K562 (cell line): ENCODE measurements at regions not wholly inside any gene's neighbourhood (a gene's known extent, or its start where the extent isn't known, plus 50 kb on each side); places are given as distances from the start of the nearest gene placed in this dataset.

Experiments used
- ATAC-seq: fragments of 200-7000 bp; cut with Tn5 transposase; 3 replicates; pipeline ENCODE4 v1.9.1; 2020; ENCODE audit warnings: moderate library complexity
- BruUV-seq: library from RNA; stranded (reverse); fragments of 400-500 nt; replicated peaks from 2 replicates; lab custom pipeline; 2021; lab: Mats Ljungman, UMichigan
- CTCF ChIA-PET: fragments of 300-600 bp; formaldehyde crosslinking; extraction: SDS; loops from one replicate; lab custom pipeline; 2021; ENCODE audit warnings: low intra/inter-chr PET ratio; lab: Yijun Ruan, JAX
- POLR2A ChIA-PET: fragments of 300-600, 350-650 bp; sonication (Branson Sonifier 250); formaldehyde crosslinking; extraction: SDS; loops from one replicate; lab custom pipeline; 2021; ENCODE audit warnings: antibody characterized with exemption, inconsistent platforms; lab: Yijun Ruan, JAX
- DNase-seq, 4 experiments: peaks; one replicate each; pipeline versions ENCODE4 v3.0.0 to v3.0.0-alpha.2; 2011 to 2018; ENCODE audit warnings: low spot score in 3 of 4, mixed read lengths in 3 of 4; ENCODE audit errors: extremely low read depth in 1 of 4
- FAIRE-seq: peaks from 2 replicates; lab custom pipeline; 2011; peaks lifted over from hg19 to GRCh38; lab: Jason Lieb, UNC
- H2AFZ ChIP-seq: 2 replicates; pipeline ENCODE4 v1.6.0; 2011; ENCODE audit warnings: low read depth, low read length, control low read depth, inconsistent platforms
- H3K27ac ChIP-seq: fragments of 200-600 bp; 3 replicates; pipeline ENCODE4 v1.8.0; 2011; ENCODE audit warnings: low read depth, mild to moderate bottlenecking, control low read depth, inconsistent platforms, low read length, moderate library complexity, mixed read lengths; ENCODE audit errors: extremely low read depth
- H3K27me3 ChIP-seq, 2 experiments: fragments of 300-600 bp in 1 of 2; 2 replicates in 1 of 2; 3 replicates in 1 of 2; pipeline versions ENCODE4 v1.6.0 to v1.8.0; 2011; ENCODE audit warnings: inconsistent platforms in 2 of 2, low read length in 2 of 2, mild to moderate bottlenecking in 1 of 2, mixed read lengths in 1 of 2, moderate library complexity in 1 of 2; ENCODE audit not compliant: control insufficient read depth in 2 of 2, insufficient read depth in 2 of 2
- H3K36me3 ChIP-seq: fragments of 300-600 bp; 3 replicates; pipeline ENCODE4 v1.8.0; 2011; ENCODE audit warnings: mild to moderate bottlenecking, low read length, inconsistent platforms; ENCODE audit not compliant: control insufficient read depth, insufficient read depth
- H3K4me1 ChIP-seq, 2 experiments: fragments of 200-600 bp in 1 of 2; replicated peaks in 1 of 2; 2 replicates in 1 of 2; 3 replicates in 1 of 2; pipeline versions ENCODE4 v1.5.1 to v1.8.0; 2011; ENCODE audit warnings: inconsistent platforms in 2 of 2, low read length in 2 of 2, mild to moderate bottlenecking in 1 of 2, mixed read lengths in 1 of 2, moderate library complexity in 1 of 2; ENCODE audit not compliant: control insufficient read depth in 2 of 2, insufficient read depth in 2 of 2
- H3K4me2 ChIP-seq: 2 replicates; pipeline ENCODE4 v1.6.1; 2011; ENCODE audit warnings: low read length, control low read depth, inconsistent platforms, mixed read lengths; ENCODE audit not compliant: insufficient read depth
- H3K4me3 ChIP-seq: fragments of 200-600 bp; sonication (generic), shearing (Covaris generic); 2 replicates; pipeline ENCODE4 v1.5.1; 2016; ENCODE audit warnings: control low read depth, inconsistent platforms
- H3K79me2 ChIP-seq: fragments of 200-600 bp; 3 replicates; pipeline ENCODE4 v1.8.0; 2011; ENCODE audit warnings: low read length, inconsistent platforms; ENCODE audit not compliant: control insufficient read depth, insufficient read depth
- H3K9ac ChIP-seq, 2 experiments: 2 replicates each; pipeline versions ENCODE4 v1.6.0 to v1.6.1; 2011; ENCODE audit warnings: low read depth in 2 of 2, low read length in 2 of 2, control low read depth in 1 of 2, inconsistent platforms in 1 of 2, mild to moderate bottlenecking in 1 of 2, mixed read lengths in 1 of 2; ENCODE audit not compliant: insufficient read depth in 1 of 2
- H3K9me1 ChIP-seq: one replicate; pipeline ENCODE4 v1.6.0; 2011; ENCODE audit warnings: inconsistent platforms, mild to moderate bottlenecking, low read length, moderate library complexity; ENCODE audit not compliant: control insufficient read depth, insufficient read depth
- H3K9me3 ChIP-seq: replicated peaks from 2 replicates; pipeline ENCODE4 v1.5.1; 2011; ENCODE audit warnings: low read depth, low read length, inconsistent platforms; ENCODE audit not compliant: control insufficient read depth, insufficient read depth
- H4K20me1 ChIP-seq: replicated peaks from 2 replicates; pipeline ENCODE4 v1.6.1; 2011; ENCODE audit warnings: low read length, inconsistent platforms, mixed read lengths; ENCODE audit not compliant: control insufficient read depth, insufficient read depth
- ARID2 ChIP-seq: fragments of 450-650 bp; IDR thresholded peaks from 2 replicates; pipeline ENCODE4 v1.6.1; 2017; ENCODE audit warnings: antibody characterized with exemption, mild to moderate bottlenecking
- BCLAF1 ChIP-seq, 2 experiments: fragments of 450-650 bp in 1 of 2; IDR thresholded peaks; 2 replicates each; pipeline ENCODE4 v1.6.1; 2011 to 2017; ENCODE audit warnings: low read depth in 2 of 2, antibody characterized with exemption in 1 of 2, borderline replicate concordance in 1 of 2, low read length in 1 of 2, mild to moderate bottlenecking in 1 of 2, mixed read lengths in 1 of 2; ENCODE audit not compliant: control insufficient read depth in 1 of 2
- HOXB6 ChIP-seq: fragments of 250-450 bp; sonication (Bioruptor Pico); IDR thresholded peaks from 2 replicates; pipeline ENCODE4 v1.5.1; 2022; ENCODE audit warnings: mild to moderate bottlenecking, borderline replicate concordance
- L3MBTL2 ChIP-seq: fragments of 450-650 bp; IDR thresholded peaks from 2 replicates; pipeline ENCODE4 v1.6.1; 2016; ENCODE audit warnings: mild to moderate bottlenecking, moderate library complexity
- MTF1 ChIP-seq: fragments of 250-450 bp; sonication (Bioruptor Pico); IDR thresholded peaks from 2 replicates; pipeline ENCODE4 v1.9.0; 2021; ENCODE audit warnings: moderate library complexity, mild to moderate bottlenecking, inconsistent platforms, borderline replicate concordance
- ZFP30 ChIP-seq: fragments of 250-450 bp; sonication (Bioruptor Pico); IDR thresholded peaks from 2 replicates; pipeline ENCODE4 v1.8.0; 2022; ENCODE audit warnings: moderate library complexity, mild to moderate bottlenecking, inconsistent platforms, borderline replicate concordance
- ZNF586 ChIP-seq: fragments of 450-650 bp; formaldehyde crosslinking; conservative IDR thresholded peaks from 2 replicates; pipeline ENCODE4 v1.4.0; 2020; ENCODE audit warnings: mild to moderate bottlenecking, moderate library complexity
- WGBS: fragments of 100-300 bp; shearing (Covaris generic); methylation state at CpG from one replicate; pipeline ENCODE4 v1.1.6; 2016; ENCODE audit warnings: low coverage, mixed read lengths; ENCODE audit not compliant: insufficient coverage; ENCODE audit errors: missing lambda C conversion rate; 5-methylcytosine and 5-hydroxymethylcytosine counted together
- in situ Hi-C: fragments of 300-500 bp; cut with MboI; formaldehyde crosslinking; loops from 4 replicates; pipeline ENCODE4 v1.15.0; 2018; ENCODE audit warnings: inconsistent platforms, mixed read lengths
- intact Hi-C: fragments of 100-400 bp; cut with micrococcal nuclease; formaldehyde crosslinking; loops from 2 replicates; pipeline ENCODE4 v1.14.2; 2022
- TF ChIP-seq, protein P1 (sequence below): IDR thresholded peaks from 2 replicates; pipeline ENCODE4 v1.6.1; 2011; ENCODE audit warnings: borderline replicate concordance, low read depth, mild to moderate bottlenecking, moderate library complexity, low read length; ENCODE audit not compliant: insufficient read depth, poor library complexity, severe bottlenecking

DNA sequence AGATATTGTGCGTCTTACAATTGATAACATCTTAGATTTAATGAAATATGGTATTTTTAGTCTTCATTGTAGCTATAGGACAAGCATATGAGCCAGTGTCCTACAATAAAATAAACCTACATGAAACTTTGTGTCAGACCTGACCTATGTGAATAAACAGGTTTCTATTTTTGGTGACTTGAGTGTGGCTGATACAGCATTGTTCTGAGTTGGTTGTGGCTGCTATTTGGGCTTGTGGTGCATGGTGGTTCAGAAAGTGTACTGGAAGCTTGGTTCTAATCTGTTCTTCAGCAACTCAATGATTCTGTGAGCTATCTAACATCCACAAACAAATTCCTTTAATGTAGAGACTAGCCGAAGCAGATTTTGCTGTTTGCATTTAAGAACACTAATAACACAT is 64.9 kb upstream of the MAP2 start:
- H3K4me1 ChIP-seq, result no peaks in the 10 kb centered on the region
- no peaks in the 10 kb centered on the region for H3K27me3 ChIP-seq

More for the DNA sequence above, 64.9 kb upstream of the MAP2 start:
- WGBS, result 0% methylated on average over 2 of the region's 2 CpGs
- ATAC-seq (no peak), DNase-seq (no peak), FAIRE-seq (no peak)
- Histone ChIP-seq H3K27ac (no peak overlapping the region), H3K9me3 (no peaks in the 10 kb centered on the region), H3K4me3 (no peak overlapping the region), H3K4me2 (no peak overlapping the region), H3K9ac (no peak overlapping the region), H4K20me1 (no peaks in the 10 kb centered on the region), H3K36me3 (no peaks in the 10 kb centered on the region), H3K9me1 (no peaks in the 10 kb centered on the region), H3K79me2 (no peaks in the 10 kb centered on the region), H2AFZ (no peak overlapping the region)
- TF ChIP-seq MTF1 (no peak), HOXB6 (CRISPR knock-in tag) (no peak), ZNF586 (CRISPR knock-in tag) (no peak), L3MBTL2 (no peak), ARID2 (no peak), BCLAF1 (IDR thresholded peaks at IDR 0.05; ENCODE audit: borderline replicate concordance in 1 of 2, control insufficient read depth in 1 of 2, low read depth in 2 of 2, low read length in 1 of 2) (no peak), ZFP30 (CRISPR knock-in tag) (no peak)
- TF ChIP-seq, protein P1, sequence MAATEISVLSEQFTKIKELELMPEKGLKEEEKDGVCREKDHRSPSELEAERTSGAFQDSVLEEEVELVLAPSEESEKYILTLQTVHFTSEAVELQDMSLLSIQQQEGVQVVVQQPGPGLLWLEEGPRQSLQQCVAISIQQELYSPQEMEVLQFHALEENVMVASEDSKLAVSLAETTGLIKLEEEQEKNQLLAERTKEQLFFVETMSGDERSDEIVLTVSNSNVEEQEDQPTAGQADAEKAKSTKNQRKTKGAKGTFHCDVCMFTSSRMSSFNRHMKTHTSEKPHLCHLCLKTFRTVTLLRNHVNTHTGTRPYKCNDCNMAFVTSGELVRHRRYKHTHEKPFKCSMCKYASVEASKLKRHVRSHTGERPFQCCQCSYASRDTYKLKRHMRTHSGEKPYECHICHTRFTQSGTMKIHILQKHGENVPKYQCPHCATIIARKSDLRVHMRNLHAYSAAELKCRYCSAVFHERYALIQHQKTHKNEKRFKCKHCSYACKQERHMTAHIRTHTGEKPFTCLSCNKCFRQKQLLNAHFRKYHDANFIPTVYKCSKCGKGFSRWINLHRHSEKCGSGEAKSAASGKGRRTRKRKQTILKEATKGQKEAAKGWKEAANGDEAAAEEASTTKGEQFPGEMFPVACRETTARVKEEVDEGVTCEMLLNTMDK, result no peak
- ChIA-PET CTCF (no interaction called here), POLR2A (no interaction called here)
- intact Hi-C loops, result no loop called here
- in situ Hi-C loops, result no loop called here
- BruUV-seq, result no TSS peak
